Activated T-helper 2 cell treated with anti-CD3 and anti-CD28 coated beads, Interferon-gamma antibody, Interleukin-2, Interleukin-4, amounts not matched to agents 10 μg/mL and 5 μg/mL and 100 μg/mL, durations not matched to agents 14 hours and 24 hours and 36 hours (primary cell): ENCODE measurements at regions not wholly inside any gene's neighbourhood (a gene's known extent, or its start where the extent isn't known, plus 50 kb on each side); places are given as distances from the start of the nearest gene placed in this dataset.

Source experiments
- DNase-seq: peaks from one replicate; pipeline ENCODE4 v3.0.0; 2021; ENCODE audit warnings: low spot score
- H3K27ac Mint-ChIP-seq: one replicate; pipeline ENCODE4 v1.8.0; 2021; ENCODE audit warnings: mixed read lengths
- H3K27me3 Mint-ChIP-seq: one replicate; pipeline ENCODE4 v1.8.0; 2021; ENCODE audit warnings: low read depth, mixed read lengths
- H3K36me3 Mint-ChIP-seq: one replicate; pipeline ENCODE4 v1.8.0; 2021; ENCODE audit warnings: low read depth, mixed read lengths
- H3K4me1 Mint-ChIP-seq: one replicate; pipeline ENCODE4 v1.8.0; 2021; ENCODE audit warnings: low read depth, mixed read lengths
- H3K4me3 Mint-ChIP-seq: one replicate; pipeline ENCODE4 v1.8.0; 2021; ENCODE audit warnings: low read depth, mild to moderate bottlenecking, moderate library complexity, mixed read lengths
- H3K9me3 Mint-ChIP-seq: one replicate; pipeline ENCODE4 v1.8.0; 2021; ENCODE audit warnings: mixed read lengths
- intact Hi-C: fragments of 100-400 bp; cut with micrococcal nuclease; formaldehyde crosslinking; loops from one replicate; pipeline ENCODE4 v1.15.1; 2023

GRCh38 chr7:1305873-1306272 is 73.2 kb downstream of the UNCX start:
- Mint-ChIP-seq H3K4me3 (no peak overlapping the region), H3K36me3 (no peaks in the 10 kb centered on the region), H3K4me1 (no peaks in the 10 kb centered on the region), H3K27me3 (no peaks in the 10 kb centered on the region), H3K9me3 (no peaks in the 10 kb centered on the region), H3K27ac (no peak overlapping the region)
- intact Hi-C loops = no loop called here
- DNase-seq = no peak

GRCh38 chr7:1307828-1308227 is 75.2 kb downstream of the UNCX start:
- Mint-ChIP-seq H3K27me3 (no peaks in the 10 kb centered on the region), H3K36me3 (no peaks in the 10 kb centered on the region), H3K4me3 (no peak overlapping the region), H3K27ac (no peak overlapping the region), H3K9me3 (no peaks in the 10 kb centered on the region), H3K4me1 (no peaks in the 10 kb centered on the region)
- no peak for DNase-seq
- intact Hi-C loops = no loop called here

- Mint-ChIP-seq H3K27ac (no peak overlapping the region), H3K4me1 (no peaks in the 10 kb centered on the region), H3K36me3 (no peaks in the 10 kb centered on the region), H3K4me3 (no peak overlapping the region), H3K9me3 (no peaks in the 10 kb centered on the region), H3K27me3 (no peaks in the 10 kb centered on the region)
- no peak for DNase-seq
- intact Hi-C loops = no loop called here
Observed at GRCh38 chr7:1309290-1309689, 76.6 kb downstream of the UNCX start.

- Mint-ChIP-seq H3K27ac (no peak overlapping the region), H3K27me3 (no peaks in the 10 kb centered on the region), H3K36me3 (no peaks in the 10 kb centered on the region), H3K4me1 (no peaks in the 10 kb centered on the region), H3K9me3 (no peaks in the 10 kb centered on the region), H3K4me3 (no peak overlapping the region)
- intact Hi-C loops = no loop called here
- no peak for DNase-seq
Observed at GRCh38 chr7:1309996-1310395, 77.3 kb downstream of the UNCX start.

- H3K36me3 Mint-ChIP-seq = no peaks in the 10 kb centered on the region
- H3K9me3 Mint-ChIP-seq = no peaks in the 10 kb centered on the region
- H3K4me3 Mint-ChIP-seq = no peak overlapping the region
- no peaks in the 10 kb centered on the region for H3K4me1 Mint-ChIP-seq
- no peaks in the 10 kb centered on the region for H3K27me3 Mint-ChIP-seq
- no peak for DNase-seq
- intact Hi-C loops = no loop called here
- no peak overlapping the region for H3K27ac Mint-ChIP-seq
Observed at GRCh38 chr7:1310936-1311335, 78.3 kb downstream of the UNCX start.

GRCh38 chr7:1311406-1312135 is 78.9 kb downstream of the UNCX start:
- Mint-ChIP-seq H3K4me3 (no peak overlapping the region), H3K4me1 (no peaks in the 10 kb centered on the region), H3K9me3 (no peaks in the 10 kb centered on the region), H3K27ac (no peak overlapping the region), H3K27me3 (no peaks in the 10 kb centered on the region), H3K36me3 (no peaks in the 10 kb centered on the region)
- no peak for DNase-seq
- intact Hi-C loops = no loop called here

- Mint-ChIP-seq H3K27ac (no peak overlapping the region), H3K36me3 (no peaks in the 10 kb centered on the region), H3K27me3 (no peaks in the 10 kb centered on the region), H3K4me3 (no peak overlapping the region), H3K4me1 (no peaks in the 10 kb centered on the region), H3K9me3 (no peaks in the 10 kb centered on the region)
- intact Hi-C loops = no loop called here
- no peak for DNase-seq
Observed at GRCh38 chr7:1312136-1313070, 79.7 kb downstream of the UNCX start.

- Mint-ChIP-seq H3K9me3 (no peaks in the 10 kb centered on the region), H3K36me3 (no peaks in the 10 kb centered on the region), H3K27ac (no peak overlapping the region), H3K27me3 (no peaks in the 10 kb centered on the region), H3K4me3 (no peak overlapping the region), H3K4me1 (no peaks in the 10 kb centered on the region)
- intact Hi-C loops = no loop called here
- no peak for DNase-seq
Observed at GRCh38 chr7:1313613-1314012, 80.9 kb downstream of the UNCX start.

GRCh38 chr7:1314021-1314907 is 81.6 kb downstream of the UNCX start:
- Mint-ChIP-seq H3K36me3 (no peaks in the 10 kb centered on the region), H3K4me3 (no peak overlapping the region), H3K4me1 (no peaks in the 10 kb centered on the region), H3K27ac (no peak overlapping the region), H3K9me3 (no peaks in the 10 kb centered on the region), H3K27me3 (no peaks in the 10 kb centered on the region)
- intact Hi-C loops = no loop called here
- no peak for DNase-seq

GRCh38 chr7:1314908-1315450 is 82.3 kb downstream of the UNCX start:
- no peak overlapping the region for H3K27ac Mint-ChIP-seq
- DNase-seq = no peak

GRCh38 chr7:1316086-1316485 is 83.4 kb downstream of the UNCX start:
- H3K36me3 Mint-ChIP-seq = no peaks in the 10 kb centered on the region

More at GRCh38 chr7:1314908-1315450, 82.3 kb downstream of the UNCX start:
- Mint-ChIP-seq H3K4me3 (no peak overlapping the region), H3K27me3 (no peaks in the 10 kb centered on the region), H3K36me3 (no peaks in the 10 kb centered on the region), H3K9me3 (no peaks in the 10 kb centered on the region), H3K4me1 (no peaks in the 10 kb centered on the region)
- intact Hi-C loops = no loop called here

GRCh38 chr7:1317646-1318045 is 85.0 kb downstream of the UNCX start:
- no peaks in the 10 kb centered on the region for H3K9me3 Mint-ChIP-seq
- H3K27ac Mint-ChIP-seq = no peak overlapping the region
- DNase-seq = no peak
- no peaks in the 10 kb centered on the region for H3K36me3 Mint-ChIP-seq
- no peak overlapping the region for H3K4me3 Mint-ChIP-seq
- no peaks in the 10 kb centered on the region for H3K27me3 Mint-ChIP-seq
- intact Hi-C loops = no loop called here
- no peaks in the 10 kb centered on the region for H3K4me1 Mint-ChIP-seq

More at GRCh38 chr7:1316086-1316485, 83.4 kb downstream of the UNCX start:
- no peak overlapping the region for H3K4me3 Mint-ChIP-seq
- no peaks in the 10 kb centered on the region for H3K27me3 Mint-ChIP-seq
- intact Hi-C loops = no loop called here
- no peaks in the 10 kb centered on the region for H3K9me3 Mint-ChIP-seq
- H3K27ac Mint-ChIP-seq = no peak overlapping the region
- no peak for DNase-seq
- H3K4me1 Mint-ChIP-seq = no peaks in the 10 kb centered on the region
